SK-N-SH (cell line): ENCODE measurements at regions not wholly inside any gene's neighbourhood (a gene's known extent, or its start where the extent isn't known, plus 50 kb on each side); places are given as distances from the start of the nearest gene placed in this dataset.

ENCODE experiments used
- CTCF ChIA-PET: fragments of 300-600, 350-600 bp; formaldehyde crosslinking; extraction: SDS; loops from one replicate; lab custom pipeline; 2021; lab: Yijun Ruan, JAX
- POLR2A ChIA-PET: fragments of 350-600 bp; sonication (Branson Sonifier 250); formaldehyde crosslinking; extraction: SDS; loops from one replicate; lab custom pipeline; 2020; ENCODE audit warnings: antibody characterized with exemption, inconsistent platforms; lab: Yijun Ruan, JAX
- DNase-seq: peaks from one replicate; pipeline ENCODE4 v3.0.0; 2012
- H2AFZ ChIP-seq: fragments of 200-600 bp; sonication (generic); 2 replicates; pipeline ENCODE4 v1.8.1; 2016; ENCODE audit warnings: antibody characterized with exemption, mild to moderate bottlenecking, low read depth
- H3F3A ChIP-seq: fragments of 200-600 bp; sonication (generic); replicated peaks from 2 replicates; pipeline ENCODE3; 2016; ENCODE audit warnings: antibody characterized with exemption, mild to moderate bottlenecking; ENCODE audit not compliant: insufficient read depth
- H3K27ac ChIP-seq, 2 experiments: fragments of 200-500 bp in 1 of 2; fragments of 200-600 bp in 1 of 2; sonication (Bioruptor generic) in 1 of 2; sonication (generic), shearing (Covaris generic) in 1 of 2; 2 replicates each; pipeline versions ENCODE4 v1.5.1 to v1.6.1; 2014 to 2016; ENCODE audit warnings: low read depth in 2 of 2, inconsistent platforms in 1 of 2, low read length in 1 of 2, mild to moderate bottlenecking in 1 of 2, mixed read lengths in 1 of 2
- H3K27me3 ChIP-seq: fragments of 200-600 bp; sonication (generic), shearing (Covaris generic); 2 replicates; pipeline ENCODE4 v1.6.1; 2016; ENCODE audit warnings: mixed run types; ENCODE audit not compliant: insufficient read depth
- H3K36me3 ChIP-seq, 2 experiments: fragments of 200-500 bp in 1 of 2; fragments of 200-600 bp in 1 of 2; sonication (Bioruptor generic) in 1 of 2; sonication (generic) in 1 of 2; replicated peaks in 1 of 2; 2 replicates each; pipeline versions ENCODE3 to v1.5.1; 2014 to 2016; ENCODE audit warnings: low read length in 1 of 2, mild to moderate bottlenecking in 1 of 2; ENCODE audit not compliant: insufficient read depth in 2 of 2, control insufficient read depth in 1 of 2
- H3K4me1 ChIP-seq, 2 experiments: fragments of 200-500 bp in 1 of 2; fragments of 200-600 bp in 1 of 2; sonication (Bioruptor generic) in 1 of 2; sonication (generic), shearing (Covaris generic) in 1 of 2; 2 replicates each; pipeline versions ENCODE4 v1.5.1 to v1.6.1; 2014 to 2016; ENCODE audit warnings: low read depth in 1 of 2, low read length in 1 of 2, mixed run types in 1 of 2; ENCODE audit not compliant: insufficient read depth in 2 of 2, control insufficient read depth in 1 of 2
- H3K4me2 ChIP-seq: fragments of 200-600 bp; sonication (generic), shearing (Covaris generic); 2 replicates; pipeline ENCODE4 v1.6.1; 2017; ENCODE audit warnings: mixed run types
- H3K4me3 ChIP-seq, 2 experiments: fragments of 200-500 bp in 1 of 2; fragments of 200-600 bp in 1 of 2; sonication (Bioruptor generic) in 1 of 2; sonication (generic), shearing (Covaris generic) in 1 of 2; 2 replicates each; pipeline versions ENCODE4 v1.5.1 to v1.8.1; 2014 to 2016; ENCODE audit warnings: low read depth in 2 of 2, inconsistent platforms in 1 of 2, low read length in 1 of 2, mild to moderate bottlenecking in 1 of 2, mixed read lengths in 1 of 2, moderate library complexity in 1 of 2
- H3K79me2 ChIP-seq: fragments of 200-600 bp; sonication (generic); 2 replicates; pipeline ENCODE4 v1.8.1; 2017; ENCODE audit warnings: mild to moderate bottlenecking; ENCODE audit not compliant: insufficient read depth
- H3K9ac ChIP-seq: fragments of 200-600 bp; sonication (generic); 2 replicates; pipeline ENCODE4 v1.6.1; 2017; ENCODE audit warnings: mixed run types
- H3K9me2 ChIP-seq: fragments of 200-600 bp; sonication (generic); 2 replicates; pipeline ENCODE4 v1.6.1; 2017; ENCODE audit warnings: mixed run types
- H3K9me3 ChIP-seq: fragments of 200-600 bp; sonication (generic); 2 replicates; pipeline ENCODE4 v1.6.1; 2017; ENCODE audit warnings: mixed run types, mild to moderate bottlenecking, moderate library complexity
- H4K20me1 ChIP-seq: fragments of 200-600 bp; sonication (generic); 2 replicates; pipeline ENCODE4 v1.6.1; 2017; ENCODE audit warnings: mild to moderate bottlenecking, mixed run types; ENCODE audit not compliant: insufficient read depth
- ELF1 ChIP-seq: IDR thresholded peaks from 2 replicates; pipeline ENCODE4 v1.4.0; 2012
- EZH2phosphoT487 ChIP-seq: fragments of 200-600 bp; sonication (generic); IDR thresholded peaks from 2 replicates; pipeline ENCODE4 v1.6.1; 2017; ENCODE audit warnings: low read depth, mixed run types, mild to moderate bottlenecking, antibody characterized with exemption, moderate library complexity, borderline replicate concordance
- FOSL2 ChIP-seq: IDR thresholded peaks from 2 replicates; pipeline ENCODE4 v1.4.0; 2012; ENCODE audit warnings: low read depth, mild to moderate bottlenecking, moderate library complexity, borderline replicate concordance
- FOXJ3 ChIP-seq: sonication (generic); formaldehyde crosslinking; IDR thresholded peaks from 2 replicates; pipeline ENCODE4 v1.5.1; 2020; ENCODE audit warnings: mild to moderate bottlenecking, missing genetic modification reagents
- FOXM1 ChIP-seq: IDR thresholded peaks from 2 replicates; pipeline ENCODE4 v1.4.0; 2012; ENCODE audit warnings: low read depth, mild to moderate bottlenecking
- GABPA ChIP-seq: IDR thresholded peaks from 2 replicates; pipeline ENCODE4 v1.4.0; 2012; ENCODE audit warnings: low read depth, mild to moderate bottlenecking
- GATA2 ChIP-seq: sonication (generic); formaldehyde crosslinking; IDR thresholded peaks from 2 replicates; pipeline ENCODE4 v1.5.0; 2020; ENCODE audit warnings: mild to moderate bottlenecking, missing genetic modification reagents
- MEF2A ChIP-seq: IDR thresholded peaks from 2 replicates; pipeline ENCODE4 v1.4.0; 2012; ENCODE audit warnings: low read depth, borderline replicate concordance
- NRF1 ChIP-seq: IDR thresholded peaks from 2 replicates; pipeline ENCODE4 v1.6.1; 2012; ENCODE audit warnings: low read depth, mild to moderate bottlenecking, low read length
- POLR2AphosphoS5 ChIP-seq: IDR thresholded peaks from 2 replicates; pipeline ENCODE4 v1.6.1; 2012; ENCODE audit warnings: low read depth, low read length
- RAD21 ChIP-seq: IDR thresholded peaks from 2 replicates; pipeline ENCODE4 v1.6.1; 2012; ENCODE audit warnings: mild to moderate bottlenecking, low read length
- RFX5 ChIP-seq: IDR thresholded peaks from 2 replicates; pipeline ENCODE4 v1.6.1; 2012; ENCODE audit warnings: mild to moderate bottlenecking, improper control_type of control experiment, low read length
- RXRA ChIP-seq: IDR thresholded peaks from 2 replicates; pipeline ENCODE4 v1.4.0; 2012; ENCODE audit warnings: low read depth, mild to moderate bottlenecking, borderline replicate concordance
- TCF12 ChIP-seq: IDR thresholded peaks from 2 replicates; pipeline ENCODE4 v1.4.0; 2012
- YY1 ChIP-seq: IDR thresholded peaks from 2 replicates; pipeline ENCODE4 v1.4.0; 2012; ENCODE audit warnings: low read depth, mild to moderate bottlenecking
- WGBS: methylation state at CpG from one replicate; pipeline ENCODE4 v1.1.6; 2017; ENCODE audit warnings: low lambda C conversion rate; 5-methylcytosine and 5-hydroxymethylcytosine counted together
- TF ChIP-seq, protein P1 (sequence below): IDR thresholded peaks from 2 replicates; pipeline ENCODE4 v1.4.0; 2012; ENCODE audit warnings: low read depth, borderline replicate concordance
- TF ChIP-seq, protein P2 (sequence below): fragments of 150-350 bp; IDR thresholded peaks from 2 replicates; pipeline ENCODE4 v1.6.1; 2016; ENCODE audit warnings: mild to moderate bottlenecking, low read depth, low read length
- TF ChIP-seq, protein P3 (sequence below): fragments of 150-350 bp; IDR thresholded peaks from 2 replicates; pipeline ENCODE4 v1.6.1; 2017; ENCODE audit warnings: antibody characterized with exemption, low read length, low read depth, borderline replicate concordance
- TF ChIP-seq, protein P4 (sequence below): IDR thresholded peaks from 2 replicates; pipeline ENCODE4; 2012
- TF ChIP-seq, protein P5 (sequence below): IDR thresholded peaks from 2 replicates; pipeline ENCODE4 v1.4.0; 2012; ENCODE audit warnings: low read depth
- TF ChIP-seq, protein P6 (sequence below): IDR thresholded peaks from 2 replicates; pipeline ENCODE4 v1.4.0; 2012; ENCODE audit warnings: low read depth, borderline replicate concordance

DNA sequence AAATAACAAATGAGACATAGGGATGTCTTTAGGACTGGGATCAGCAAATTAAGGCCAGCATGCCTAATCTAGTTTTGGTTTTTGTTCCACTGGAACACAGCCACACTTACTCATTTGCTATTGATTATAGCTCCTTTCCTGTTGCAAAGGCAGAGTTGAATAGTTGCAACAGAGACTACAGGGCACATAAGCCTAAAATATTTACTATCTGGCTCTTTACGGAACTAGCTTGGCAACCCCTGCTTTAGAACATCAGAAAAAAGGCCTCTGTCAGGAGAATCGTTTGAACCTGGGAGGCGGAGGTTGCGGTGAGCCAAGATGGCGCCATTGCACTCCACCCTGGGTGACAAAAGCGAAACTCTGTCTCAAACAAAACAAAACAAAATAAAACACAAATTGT is 384.8 kb downstream of the ELAVL2 start:
- 39% methylated on average over 6 of the region's 6 CpGs for WGBS
- TF ChIP-seq YY1 = no peak
- TF ChIP-seq GATA2 (CRISPR knock-in tag) = no peak
- TF ChIP-seq RFX5 = no peak
- no peak for TF ChIP-seq GABPA
- no peak for TF ChIP-seq NRF1
- no peak for TF ChIP-seq FOSL2
- TF ChIP-seq EZH2phosphoT487 = no peak
- TF ChIP-seq, protein P1, sequence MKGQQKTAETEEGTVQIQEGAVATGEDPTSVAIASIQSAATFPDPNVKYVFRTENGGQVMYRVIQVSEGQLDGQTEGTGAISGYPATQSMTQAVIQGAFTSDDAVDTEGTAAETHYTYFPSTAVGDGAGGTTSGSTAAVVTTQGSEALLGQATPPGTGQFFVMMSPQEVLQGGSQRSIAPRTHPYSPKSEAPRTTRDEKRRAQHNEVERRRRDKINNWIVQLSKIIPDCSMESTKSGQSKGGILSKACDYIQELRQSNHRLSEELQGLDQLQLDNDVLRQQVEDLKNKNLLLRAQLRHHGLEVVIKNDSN = no peak
- TF ChIP-seq, protein P2, sequence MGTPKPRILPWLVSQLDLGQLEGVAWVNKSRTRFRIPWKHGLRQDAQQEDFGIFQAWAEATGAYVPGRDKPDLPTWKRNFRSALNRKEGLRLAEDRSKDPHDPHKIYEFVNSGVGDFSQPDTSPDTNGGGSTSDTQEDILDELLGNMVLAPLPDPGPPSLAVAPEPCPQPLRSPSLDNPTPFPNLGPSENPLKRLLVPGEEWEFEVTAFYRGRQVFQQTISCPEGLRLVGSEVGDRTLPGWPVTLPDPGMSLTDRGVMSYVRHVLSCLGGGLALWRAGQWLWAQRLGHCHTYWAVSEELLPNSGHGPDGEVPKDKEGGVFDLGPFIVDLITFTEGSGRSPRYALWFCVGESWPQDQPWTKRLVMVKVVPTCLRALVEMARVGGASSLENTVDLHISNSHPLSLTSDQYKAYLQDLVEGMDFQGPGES = no peak
- no peak for TF ChIP-seq FOXJ3 (CRISPR knock-in tag)
- no peak for TF ChIP-seq TCF12
- TF ChIP-seq, protein P3, sequence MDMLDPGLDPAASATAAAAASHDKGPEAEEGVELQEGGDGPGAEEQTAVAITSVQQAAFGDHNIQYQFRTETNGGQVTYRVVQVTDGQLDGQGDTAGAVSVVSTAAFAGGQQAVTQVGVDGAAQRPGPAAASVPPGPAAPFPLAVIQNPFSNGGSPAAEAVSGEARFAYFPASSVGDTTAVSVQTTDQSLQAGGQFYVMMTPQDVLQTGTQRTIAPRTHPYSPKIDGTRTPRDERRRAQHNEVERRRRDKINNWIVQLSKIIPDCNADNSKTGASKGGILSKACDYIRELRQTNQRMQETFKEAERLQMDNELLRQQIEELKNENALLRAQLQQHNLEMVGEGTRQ = no peak
- TF ChIP-seq POLR2AphosphoS5 = no peak
- TF ChIP-seq, protein P4, sequence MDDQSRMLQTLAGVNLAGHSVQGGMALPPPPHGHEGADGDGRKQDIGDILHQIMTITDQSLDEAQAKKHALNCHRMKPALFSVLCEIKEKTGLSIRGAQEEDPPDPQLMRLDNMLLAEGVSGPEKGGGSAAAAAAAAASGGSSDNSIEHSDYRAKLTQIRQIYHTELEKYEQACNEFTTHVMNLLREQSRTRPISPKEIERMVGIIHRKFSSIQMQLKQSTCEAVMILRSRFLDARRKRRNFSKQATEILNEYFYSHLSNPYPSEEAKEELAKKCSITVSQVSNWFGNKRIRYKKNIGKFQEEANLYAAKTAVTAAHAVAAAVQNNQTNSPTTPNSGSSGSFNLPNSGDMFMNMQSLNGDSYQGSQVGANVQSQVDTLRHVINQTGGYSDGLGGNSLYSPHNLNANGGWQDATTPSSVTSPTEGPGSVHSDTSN = no peak
- H3K4me3 ChIP-seq = no peak overlapping the region

DNA sequence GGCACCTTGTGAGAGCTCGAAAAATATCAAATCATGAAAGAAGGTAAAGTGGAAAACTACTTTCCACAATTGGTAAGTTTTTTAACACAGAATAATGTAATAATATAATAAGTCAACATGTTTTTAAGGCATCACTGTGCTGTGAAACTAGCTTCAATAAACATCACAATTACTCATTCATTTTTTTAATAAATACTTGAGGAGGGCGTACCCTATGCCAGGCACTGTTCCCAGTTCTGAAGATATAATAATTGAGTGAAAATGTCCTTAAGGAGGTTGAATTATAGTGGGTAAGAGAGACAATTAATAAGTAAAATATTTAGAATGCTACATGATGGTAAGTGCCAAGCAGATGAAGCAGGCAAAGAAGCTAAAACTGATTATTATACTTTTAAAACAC is 381.4 kb downstream of the ELAVL2 start:
- no peak overlapping the region for H3K9ac ChIP-seq
- CTCF ChIA-PET = no interaction called here
- no peaks in the 10 kb centered on the region for H4K20me1 ChIP-seq
- TF ChIP-seq GATA2 (CRISPR knock-in tag) (no peak), GABPA (no peak), ELF1 (no peak), RXRA (no peak), MEF2A (no peak), RAD21 (no peak), FOXM1 (no peak)
- TF ChIP-seq, protein P5, sequence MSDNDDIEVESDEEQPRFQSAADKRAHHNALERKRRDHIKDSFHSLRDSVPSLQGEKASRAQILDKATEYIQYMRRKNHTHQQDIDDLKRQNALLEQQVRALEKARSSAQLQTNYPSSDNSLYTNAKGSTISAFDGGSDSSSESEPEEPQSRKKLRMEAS = no peak
- TF ChIP-seq, protein P6, sequence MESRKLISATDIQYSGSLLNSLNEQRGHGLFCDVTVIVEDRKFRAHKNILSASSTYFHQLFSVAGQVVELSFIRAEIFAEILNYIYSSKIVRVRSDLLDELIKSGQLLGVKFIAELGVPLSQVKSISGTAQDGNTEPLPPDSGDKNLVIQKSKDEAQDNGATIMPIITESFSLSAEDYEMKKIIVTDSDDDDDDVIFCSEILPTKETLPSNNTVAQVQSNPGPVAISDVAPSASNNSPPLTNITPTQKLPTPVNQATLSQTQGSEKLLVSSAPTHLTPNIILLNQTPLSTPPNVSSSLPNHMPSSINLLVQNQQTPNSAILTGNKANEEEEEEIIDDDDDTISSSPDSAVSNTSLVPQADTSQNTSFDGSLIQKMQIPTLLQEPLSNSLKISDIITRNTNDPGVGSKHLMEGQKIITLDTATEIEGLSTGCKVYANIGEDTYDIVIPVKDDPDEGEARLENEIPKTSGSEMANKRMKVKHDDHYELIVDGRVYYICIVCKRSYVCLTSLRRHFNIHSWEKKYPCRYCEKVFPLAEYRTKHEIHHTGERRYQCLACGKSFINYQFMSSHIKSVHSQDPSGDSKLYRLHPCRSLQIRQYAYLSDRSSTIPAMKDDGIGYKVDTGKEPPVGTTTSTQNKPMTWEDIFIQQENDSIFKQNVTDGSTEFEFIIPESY = no peak

More for the DNA sequence above, 384.8 kb downstream of the ELAVL2 start:
- POLR2A ChIA-PET = no interaction called here
- Histone ChIP-seq H3K36me3 (no peaks in the 10 kb centered on the region), H3K79me2 (no peaks in the 10 kb centered on the region), H4K20me1 (no peaks in the 10 kb centered on the region), H3K27me3 (no peaks in the 10 kb centered on the region), H3F3A (no peaks in the 10 kb centered on the region), H3K9ac (no peak overlapping the region), H3K4me2 (no peak overlapping the region), H2AFZ (no peak overlapping the region), H3K9me2 (no peaks in the 10 kb centered on the region), H3K4me1 (no peaks in the 10 kb centered on the region), H3K27ac (no peak overlapping the region), H3K9me3 (no peaks in the 10 kb centered on the region)
- no peak for DNase-seq
- CTCF ChIA-PET = no interaction called here

More for the DNA sequence above, 381.4 kb downstream of the ELAVL2 start:
- no peaks in the 10 kb centered on the region for H3K4me1 ChIP-seq
- H3K9me3 ChIP-seq = no peaks in the 10 kb centered on the region
- no peak overlapping the region for H3K4me3 ChIP-seq
- no peaks in the 10 kb centered on the region for H3K79me2 ChIP-seq
- no peak overlapping the region for H3K27ac ChIP-seq
- H3K4me2 ChIP-seq = no peak overlapping the region
- DNase-seq = no peak
- H3K9me2 ChIP-seq = no peaks in the 10 kb centered on the region
- H3K27me3 ChIP-seq = no peaks in the 10 kb centered on the region
- H3F3A ChIP-seq = no peaks in the 10 kb centered on the region
- 0% methylated on average over 2 of the region's 2 CpGs for WGBS
- H2AFZ ChIP-seq = no peak overlapping the region
- H3K36me3 ChIP-seq = no peaks in the 10 kb centered on the region
- POLR2A ChIA-PET = no interaction called here
